C4-2B (cell line): ENCODE measurements at regions not wholly inside any gene's neighbourhood (a gene's known extent, or its start where the extent isn't known, plus 50 kb on each side); places are given as distances from the start of the nearest gene placed in this dataset.

ENCODE experiments used
- ZFX ChIP-seq: fragments of 450-650 bp; IDR thresholded peaks from 2 replicates; pipeline ENCODE4 v1.6.1; 2017
- TF ChIP-seq, protein P1 (sequence below): fragments of 450-650 bp; conservative IDR thresholded peaks from 2 replicates; pipeline ENCODE4 v1.5.1; 2017; ENCODE audit warnings: mild to moderate bottlenecking

DNA sequence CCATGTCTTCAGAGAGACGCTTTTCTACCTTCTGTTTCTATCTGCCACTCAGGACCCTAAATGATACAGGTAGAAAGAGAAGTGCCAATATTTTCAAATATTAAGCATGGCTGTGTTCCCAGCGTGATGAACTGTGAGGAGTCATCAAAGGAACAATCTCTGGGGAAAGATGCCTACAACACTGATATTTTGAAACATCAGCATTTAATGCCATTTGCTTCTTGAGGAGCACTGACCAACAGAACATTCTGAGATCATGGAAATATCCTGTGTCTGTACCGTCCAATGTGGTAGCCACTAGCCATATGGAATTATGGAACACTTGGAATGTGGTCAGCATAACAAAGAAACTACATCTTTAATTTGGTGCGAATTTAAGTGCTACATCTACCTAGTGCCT, 117.9 kb upstream of the COL6A5 start:
- TF ChIP-seq, protein P1, sequence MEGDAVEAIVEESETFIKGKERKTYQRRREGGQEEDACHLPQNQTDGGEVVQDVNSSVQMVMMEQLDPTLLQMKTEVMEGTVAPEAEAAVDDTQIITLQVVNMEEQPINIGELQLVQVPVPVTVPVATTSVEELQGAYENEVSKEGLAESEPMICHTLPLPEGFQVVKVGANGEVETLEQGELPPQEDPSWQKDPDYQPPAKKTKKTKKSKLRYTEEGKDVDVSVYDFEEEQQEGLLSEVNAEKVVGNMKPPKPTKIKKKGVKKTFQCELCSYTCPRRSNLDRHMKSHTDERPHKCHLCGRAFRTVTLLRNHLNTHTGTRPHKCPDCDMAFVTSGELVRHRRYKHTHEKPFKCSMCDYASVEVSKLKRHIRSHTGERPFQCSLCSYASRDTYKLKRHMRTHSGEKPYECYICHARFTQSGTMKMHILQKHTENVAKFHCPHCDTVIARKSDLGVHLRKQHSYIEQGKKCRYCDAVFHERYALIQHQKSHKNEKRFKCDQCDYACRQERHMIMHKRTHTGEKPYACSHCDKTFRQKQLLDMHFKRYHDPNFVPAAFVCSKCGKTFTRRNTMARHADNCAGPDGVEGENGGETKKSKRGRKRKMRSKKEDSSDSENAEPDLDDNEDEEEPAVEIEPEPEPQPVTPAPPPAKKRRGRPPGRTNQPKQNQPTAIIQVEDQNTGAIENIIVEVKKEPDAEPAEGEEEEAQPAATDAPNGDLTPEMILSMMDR = no peak
- TF ChIP-seq ZFX = no peak
